ENCODE measurements at regions not wholly inside any gene's neighbourhood (a gene's known extent, or its start where the extent isn't known, plus 50 kb on each side); places are given as distances from the start of the nearest gene placed in this dataset.

- TF ChIP-seq, protein P1, sequence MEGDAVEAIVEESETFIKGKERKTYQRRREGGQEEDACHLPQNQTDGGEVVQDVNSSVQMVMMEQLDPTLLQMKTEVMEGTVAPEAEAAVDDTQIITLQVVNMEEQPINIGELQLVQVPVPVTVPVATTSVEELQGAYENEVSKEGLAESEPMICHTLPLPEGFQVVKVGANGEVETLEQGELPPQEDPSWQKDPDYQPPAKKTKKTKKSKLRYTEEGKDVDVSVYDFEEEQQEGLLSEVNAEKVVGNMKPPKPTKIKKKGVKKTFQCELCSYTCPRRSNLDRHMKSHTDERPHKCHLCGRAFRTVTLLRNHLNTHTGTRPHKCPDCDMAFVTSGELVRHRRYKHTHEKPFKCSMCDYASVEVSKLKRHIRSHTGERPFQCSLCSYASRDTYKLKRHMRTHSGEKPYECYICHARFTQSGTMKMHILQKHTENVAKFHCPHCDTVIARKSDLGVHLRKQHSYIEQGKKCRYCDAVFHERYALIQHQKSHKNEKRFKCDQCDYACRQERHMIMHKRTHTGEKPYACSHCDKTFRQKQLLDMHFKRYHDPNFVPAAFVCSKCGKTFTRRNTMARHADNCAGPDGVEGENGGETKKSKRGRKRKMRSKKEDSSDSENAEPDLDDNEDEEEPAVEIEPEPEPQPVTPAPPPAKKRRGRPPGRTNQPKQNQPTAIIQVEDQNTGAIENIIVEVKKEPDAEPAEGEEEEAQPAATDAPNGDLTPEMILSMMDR (IDR thresholded peaks at IDR 0.05) = no peak
- no peak for TF ChIP-seq POLR2A (IDR thresholded peaks at IDR 0.05)
Observed at GRCh38 chr3:64457811-64458210, 230.0 kb downstream of the ADAMTS9 start.
